ENCODE measurements at regions not wholly inside any gene's neighbourhood (a gene's known extent, or its start where the extent isn't known, plus 50 kb on each side); places are given as distances from the start of the nearest gene placed in this dataset.

DNA sequence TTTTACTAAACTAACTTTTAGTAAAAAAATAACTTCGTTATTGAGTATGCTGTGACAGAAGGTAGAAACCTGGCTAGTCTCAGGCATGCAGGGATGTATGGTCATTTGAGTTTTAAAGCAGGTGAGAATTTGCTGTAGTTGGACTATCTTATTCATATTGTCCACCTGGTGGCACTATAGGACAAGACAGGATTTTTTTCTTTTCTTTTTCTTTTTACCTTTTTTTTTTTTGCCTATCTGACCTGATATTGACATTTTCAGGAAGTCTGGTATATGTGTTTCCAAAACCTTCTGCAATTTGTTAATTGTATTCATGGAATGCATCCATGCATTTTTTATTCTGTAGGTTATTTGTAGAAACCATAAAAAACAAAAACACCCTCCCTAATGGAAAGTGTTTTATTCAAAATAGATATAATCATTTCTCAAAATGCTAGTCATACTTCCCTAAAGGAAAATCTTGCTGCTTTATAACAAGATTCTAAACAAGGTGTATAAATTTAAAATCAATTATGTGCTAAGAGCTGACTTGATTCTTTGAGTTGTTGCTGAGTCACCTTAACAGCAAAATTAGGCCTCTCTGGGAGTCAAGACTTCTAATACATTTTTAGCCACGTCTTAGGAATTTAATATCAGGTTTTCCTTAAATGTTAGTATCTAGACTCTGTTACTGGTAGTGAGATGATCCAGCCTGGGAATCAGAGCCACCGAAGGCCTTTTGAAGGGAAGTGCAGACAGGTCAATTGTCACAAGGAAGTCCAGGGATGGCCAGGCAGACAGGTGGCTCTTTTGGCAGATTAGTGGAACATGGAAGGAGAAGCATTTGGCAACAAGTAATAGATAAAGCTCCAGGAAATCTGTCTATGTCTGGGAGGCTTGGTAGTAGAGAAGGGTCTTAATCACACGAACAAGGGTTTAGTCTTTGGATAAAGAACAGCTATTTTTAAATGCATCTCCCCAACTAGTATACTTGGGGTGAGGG lies 201.3 kb upstream of the GNPDA2 start:
- no peak for DNase-seq

- no peak for DNase-seq
These were observed 190.1 kb upstream of the GNPDA2 start for GRCh38 chr4:44916411-44916810.

GRCh38 chr4:44914748-44915147 lies 188.4 kb upstream of the GNPDA2 start:
- DNase-seq = no peak

DNA sequence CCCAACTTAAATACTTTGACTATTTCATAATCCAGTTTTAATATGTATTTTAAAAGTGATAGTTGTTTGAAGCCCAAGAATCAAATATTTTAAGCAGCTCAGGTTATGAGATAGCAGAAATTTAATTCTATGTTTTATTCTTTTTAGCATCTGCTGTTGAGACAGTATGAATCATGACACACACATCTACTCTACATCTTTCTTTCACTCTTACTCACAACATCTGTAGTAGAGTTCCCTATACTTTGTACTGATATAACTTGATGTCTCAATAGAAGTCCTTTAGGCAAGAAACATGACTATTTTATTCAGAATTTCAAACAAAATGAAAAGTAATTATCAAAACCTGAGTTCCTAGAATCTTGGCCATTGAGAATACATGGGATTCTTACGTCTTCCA lies 187.9 kb upstream of the GNPDA2 start:
- no peak for DNase-seq

- no peak for DNase-seq
These were observed 186.6 kb upstream of the GNPDA2 start for GRCh38 chr4:44912980-44913379.

DNA sequence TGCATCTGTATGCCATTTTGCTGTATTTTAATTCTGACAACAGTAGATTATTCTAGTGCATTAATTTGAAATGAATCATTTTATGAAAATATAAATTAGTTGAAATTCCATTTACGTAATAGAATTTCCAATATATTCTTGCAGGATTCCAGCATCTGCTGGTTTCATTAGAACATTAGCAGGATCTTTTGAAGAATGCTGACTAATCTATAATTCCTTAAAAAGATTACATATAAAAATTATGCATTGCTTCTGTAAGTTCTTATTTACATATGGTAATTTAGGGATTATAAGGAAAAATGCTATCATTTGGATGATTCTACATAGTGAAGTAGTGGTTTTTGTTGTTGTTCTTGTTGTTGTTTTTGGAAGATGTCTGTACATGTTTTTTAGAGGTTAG lies 182.2 kb upstream of the GNPDA2 start:
- no peak for DNase-seq

DNA sequence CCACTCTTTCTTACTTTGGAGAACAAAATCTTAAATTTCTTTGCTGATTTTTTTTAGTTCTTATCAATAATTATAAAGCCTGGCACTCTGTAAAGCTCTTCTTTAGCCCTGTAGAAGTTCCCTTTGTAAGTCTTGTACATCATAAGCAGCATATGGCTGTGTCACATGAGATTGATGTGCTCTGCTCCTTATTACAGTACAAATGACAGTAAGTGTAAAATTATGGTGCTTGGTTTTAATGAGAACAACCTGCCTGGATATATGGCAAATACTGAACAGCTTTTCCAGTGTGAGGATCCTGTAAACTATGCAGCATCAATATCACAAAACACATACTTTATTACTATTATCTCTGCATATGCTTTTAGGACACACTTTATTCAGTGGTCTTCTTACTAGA lies 145.9 kb upstream of the GNPDA2 start:
- no peak for DNase-seq

- DNase-seq = no peak
These were observed 144.8 kb upstream of the GNPDA2 start for GRCh38 chr4:44871133-44871532.

- DNase-seq = no peak
These were observed 143.6 kb upstream of the GNPDA2 start for GRCh38 chr4:44869985-44870384.

- DNase-seq = no peak
These were observed 143.0 kb upstream of the GNPDA2 start for GRCh38 chr4:44869222-44869882.

GRCh38 chr4:44861756-44862155 lies 135.4 kb upstream of the GNPDA2 start:
- peak; percentile 34 to 79 for DNase-seq

- DNase-seq = no peak
These were observed 133.1 kb upstream of the GNPDA2 start for GRCh38 chr4:44859477-44859876.

DNA sequence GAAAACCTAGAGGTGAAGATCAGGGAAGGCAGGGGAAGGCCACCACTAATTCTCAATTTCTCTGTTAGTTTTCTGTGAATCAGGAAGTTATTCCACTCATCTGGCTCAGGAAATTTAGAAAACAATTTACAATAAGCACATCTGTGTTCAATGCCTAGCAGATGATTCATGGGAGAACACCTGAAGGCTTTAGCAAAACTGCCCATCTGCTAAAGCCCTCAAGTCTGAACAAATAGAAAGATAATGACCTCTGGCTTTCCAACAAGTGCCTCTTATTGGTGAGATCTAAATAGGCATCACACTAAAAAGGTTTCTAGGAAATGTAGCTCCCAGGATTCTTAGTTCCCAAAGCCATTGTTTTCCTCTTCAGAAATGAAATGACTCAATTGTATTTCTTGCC lies 122.1 kb upstream of the GNPDA2 start:
- DNase-seq = no peak

DNA sequence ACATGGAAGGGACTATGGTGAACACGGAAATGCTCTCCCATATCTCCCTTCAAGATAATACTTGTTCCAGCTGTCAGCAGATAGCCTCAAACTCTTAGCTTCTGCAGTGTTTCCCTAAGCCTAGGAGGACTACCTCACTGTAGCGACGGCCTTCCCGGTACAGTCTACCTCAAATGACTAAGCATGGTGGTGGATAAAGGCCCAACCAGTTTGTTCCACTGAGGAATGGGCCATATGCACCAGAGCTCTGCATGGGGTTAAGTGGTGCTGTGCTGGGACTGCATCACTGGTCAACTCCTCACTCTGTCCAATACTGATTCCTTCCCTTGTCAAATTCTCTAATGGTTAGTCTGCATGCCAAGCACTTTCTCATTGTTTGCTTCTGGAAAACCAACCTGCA lies 119.6 kb upstream of the GNPDA2 start:
- DNase-seq = no peak

DNA sequence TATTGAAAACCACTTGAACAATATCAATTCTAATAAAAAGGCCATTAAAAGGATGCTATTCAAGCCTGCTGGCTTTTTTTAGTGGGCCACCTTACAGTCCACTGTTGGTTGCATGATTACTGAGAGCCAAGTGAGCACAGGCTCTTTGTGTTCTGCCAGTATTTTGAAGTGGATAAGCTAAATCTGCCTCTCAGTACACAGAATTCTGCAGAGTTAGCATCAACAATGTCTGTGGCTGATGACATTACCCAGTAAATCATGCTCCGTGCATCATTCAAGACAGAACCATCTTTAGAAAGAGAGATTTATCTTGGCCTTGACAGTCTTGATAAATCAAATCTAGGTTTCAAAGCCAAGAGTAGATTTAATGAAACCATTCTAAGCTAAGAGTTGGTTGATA lies 119.0 kb upstream of the GNPDA2 start:
- DNase-seq = no peak

GRCh38 chr4:44842531-44842930 lies 116.2 kb upstream of the GNPDA2 start:
- DNase-seq = no peak

GRCh38 chr4:44817930-44818329 lies 91.6 kb upstream of the GNPDA2 start:
- DNase-seq = no peak

- DNase-seq = no peak
These were observed 79.7 kb upstream of the GNPDA2 start for GRCh38 chr4:44806071-44806470.

- DNase-seq = no peak
These were observed 77.9 kb upstream of the GNPDA2 start for GRCh38 chr4:44804301-44804700.

GRCh38 chr4:44801384-44801783 lies 75.0 kb upstream of the GNPDA2 start:
- no peak for DNase-seq

DNA sequence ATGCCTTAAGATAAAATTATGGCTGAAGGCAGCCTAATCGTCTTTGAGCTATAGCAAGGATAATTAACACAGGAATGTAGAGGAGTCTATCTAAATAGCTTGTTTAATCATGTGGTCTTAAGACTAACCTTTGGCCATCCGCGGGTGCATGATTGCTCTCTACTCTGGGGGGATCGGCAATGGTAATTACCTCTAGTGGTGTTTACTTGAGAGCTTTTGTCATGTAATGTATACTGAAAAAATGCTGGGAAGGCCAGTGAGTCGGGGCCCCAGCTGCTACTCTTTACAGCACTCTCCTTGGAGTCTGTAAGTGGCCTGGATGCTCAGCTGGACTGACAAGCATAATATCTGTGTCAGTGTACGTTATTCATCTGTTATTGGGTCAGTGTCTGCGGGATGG lies 65.5 kb upstream of the GNPDA2 start:
- DNase-seq = no peak

DNA sequence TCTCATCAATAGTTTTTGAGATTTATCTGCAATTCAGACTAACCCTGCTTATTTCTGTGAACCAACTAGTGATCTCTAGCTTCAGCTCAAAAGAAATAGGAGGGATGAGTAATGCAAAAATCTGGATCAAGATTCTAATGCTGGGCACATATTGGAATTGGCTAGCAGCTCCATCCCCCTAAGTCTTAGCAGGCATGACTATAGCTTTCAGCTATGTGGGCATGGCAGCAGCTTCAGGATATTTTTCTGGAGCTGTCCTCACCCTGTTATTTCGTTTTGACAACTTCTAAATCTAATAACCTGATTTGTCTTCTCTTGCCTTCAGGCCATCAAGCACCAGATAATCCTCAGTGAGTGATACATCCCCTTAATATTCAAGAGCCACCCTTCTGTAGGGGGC lies 50.8 kb upstream of the GNPDA2 start:
- no peak for DNase-seq
